ENCODE measurements at regions not wholly inside any gene's neighbourhood (a gene's known extent, or its start where the extent isn't known, plus 50 kb on each side); places are given as distances from the start of the nearest gene placed in this dataset.

DNA sequence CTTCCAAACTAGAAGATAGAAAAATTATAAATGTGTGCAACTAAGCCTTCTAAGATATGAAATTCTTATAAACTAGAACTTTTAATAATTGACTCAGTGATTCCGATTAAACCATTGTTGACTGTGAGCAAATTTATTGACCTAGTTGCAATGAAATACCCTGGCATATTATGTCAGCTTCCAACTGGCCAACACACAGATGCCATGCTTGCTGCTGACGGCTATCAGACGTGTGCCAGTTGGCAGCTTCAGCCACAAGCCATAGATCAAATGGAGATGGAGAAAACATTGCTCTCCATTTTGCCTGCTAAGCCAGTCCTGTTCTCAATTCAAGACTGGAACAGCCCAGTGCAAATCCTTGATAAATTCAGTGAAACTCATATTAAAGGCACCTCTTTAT is 101.7 kb upstream of the HDGFL1 start:
- DNase-seq: no peak

DNA sequence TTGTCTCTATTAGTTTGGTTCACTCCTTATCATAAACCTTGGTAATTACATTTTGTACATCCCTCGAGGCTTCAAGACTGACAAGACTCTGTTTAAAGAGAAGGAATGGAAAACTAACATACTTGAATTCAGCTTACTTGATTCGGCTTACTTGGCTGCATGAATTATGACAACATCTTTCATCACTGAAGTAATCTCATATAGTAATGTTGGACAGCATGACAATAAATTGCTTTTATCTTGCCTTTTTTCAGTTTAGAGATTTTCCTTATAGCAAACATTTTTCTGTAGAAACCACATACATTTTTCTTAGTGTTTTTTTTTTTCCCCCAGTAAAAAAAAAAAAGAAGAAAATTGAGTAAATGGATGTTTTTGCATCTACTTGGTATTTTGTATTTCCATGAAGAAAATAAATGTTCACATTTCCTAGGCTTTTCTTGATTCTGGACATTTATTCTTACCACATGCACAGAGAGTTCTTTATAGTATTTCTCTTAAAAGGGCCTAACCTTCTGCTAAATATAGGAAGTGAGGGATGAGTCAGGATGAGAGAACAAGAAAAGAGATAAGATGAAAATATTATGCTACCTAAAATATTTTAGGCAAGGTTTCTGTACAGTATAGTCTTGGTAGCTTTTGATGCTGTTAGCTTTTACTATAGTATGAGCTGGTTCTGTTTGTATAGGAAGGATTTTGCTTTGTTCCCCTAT is 101.0 kb upstream of the HDGFL1 start:
- DNase-seq: no peak

GRCh38 chr6:22470454-22471131 is 98.8 kb upstream of the HDGFL1 start:
- no peak for DNase-seq

GRCh38 chr6:22471132-22471690 is 98.2 kb upstream of the HDGFL1 start:
- DNase-seq: peak; percentile 27

DNA sequence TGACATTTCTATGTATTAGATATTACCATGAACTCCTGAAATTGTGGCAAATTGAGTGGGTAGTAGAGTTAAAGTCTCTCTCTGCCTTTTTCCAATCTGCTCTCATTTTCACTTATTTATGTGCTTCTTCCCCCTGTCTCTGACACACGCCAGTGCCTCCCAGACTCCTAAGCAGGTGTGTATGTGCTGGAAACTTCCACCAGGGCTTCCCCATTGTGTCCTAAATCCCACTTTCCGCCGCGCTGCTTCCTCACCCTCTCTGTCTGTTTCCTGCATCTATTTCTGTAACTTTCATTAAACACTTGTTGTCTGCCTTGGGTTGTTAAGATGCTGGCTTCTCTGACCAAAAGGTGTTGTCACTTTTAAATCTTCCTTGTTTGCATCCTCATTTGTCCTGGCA is 97.6 kb upstream of the HDGFL1 start:
- no peak for DNase-seq

GRCh38 chr6:22473991-22474682 is 95.2 kb upstream of the HDGFL1 start:
- DNase-seq: no peak

DNA sequence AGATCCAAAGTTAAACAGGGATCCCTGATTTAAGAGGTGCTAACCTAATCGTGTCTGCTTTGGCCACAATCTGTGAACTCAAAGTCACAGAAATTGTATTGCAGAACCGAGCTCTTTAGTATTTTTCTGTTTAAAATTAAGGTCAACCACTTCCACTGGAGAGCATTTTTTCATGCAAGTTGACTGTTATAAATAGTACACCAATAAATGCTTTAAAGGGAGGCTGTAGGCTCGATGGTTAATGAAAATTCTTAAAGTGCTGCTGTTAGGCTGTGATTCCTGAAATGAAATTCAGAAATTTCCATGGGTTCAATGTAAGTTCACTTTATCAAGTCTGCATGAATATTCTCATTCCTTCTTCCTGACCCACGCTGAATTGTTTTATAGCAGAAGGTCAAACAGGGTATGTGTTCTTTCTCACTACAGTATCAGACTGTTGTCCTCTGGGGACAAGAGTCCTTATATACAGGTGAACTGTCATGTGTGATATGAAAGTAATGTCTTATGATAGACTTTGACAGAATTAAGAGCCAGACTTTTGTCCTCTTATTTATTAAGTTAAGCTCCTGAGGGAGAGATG is 92.5 kb upstream of the HDGFL1 start:
- DNase-seq: no peak

GRCh38 chr6:22497276-22497675 is 72.1 kb upstream of the HDGFL1 start:
- DNase-seq: no peak

DNA sequence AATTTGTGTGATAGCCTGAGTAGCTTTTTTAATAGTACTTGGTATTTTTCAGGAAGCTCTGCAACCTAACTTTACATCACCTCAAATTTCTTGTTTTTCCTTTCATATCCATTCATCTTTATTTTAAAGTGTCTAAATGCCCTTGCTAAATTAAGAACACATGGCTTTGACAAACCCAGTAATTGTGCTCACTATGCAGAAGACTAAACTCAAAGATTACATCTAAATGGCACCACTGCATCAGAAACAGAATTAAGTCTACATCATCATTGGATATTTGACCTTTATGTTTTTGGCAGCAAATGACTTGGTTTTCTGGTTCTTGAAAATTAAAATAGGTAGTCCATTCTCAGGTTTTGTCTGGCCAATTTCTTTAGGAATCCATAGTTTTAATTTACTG is 69.6 kb upstream of the HDGFL1 start:
- DNase-seq: no peak

DNA sequence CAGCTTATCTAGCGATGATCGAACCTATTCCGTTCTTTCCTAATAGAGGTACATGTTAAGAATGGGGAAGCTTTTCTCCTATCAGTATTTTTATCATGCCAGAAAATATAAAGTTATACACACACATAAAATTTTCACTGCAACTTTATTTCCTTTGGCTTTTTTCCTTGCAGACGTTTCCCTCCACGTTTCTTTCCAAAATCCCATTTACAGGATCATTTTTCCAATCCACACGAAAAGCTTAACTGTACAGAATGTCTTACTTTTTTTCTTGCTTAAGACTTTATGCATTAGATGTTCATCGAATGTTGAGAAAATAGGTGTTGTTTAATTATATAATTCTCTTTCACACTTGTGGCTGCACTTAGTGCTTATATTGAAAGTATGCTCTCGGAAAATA is 62.9 kb upstream of the HDGFL1 start:
- DNase-seq: no peak

- DNase-seq: no peak
These were observed 56.5 kb upstream of the HDGFL1 start for GRCh38 chr6:22512686-22513427.

DNA sequence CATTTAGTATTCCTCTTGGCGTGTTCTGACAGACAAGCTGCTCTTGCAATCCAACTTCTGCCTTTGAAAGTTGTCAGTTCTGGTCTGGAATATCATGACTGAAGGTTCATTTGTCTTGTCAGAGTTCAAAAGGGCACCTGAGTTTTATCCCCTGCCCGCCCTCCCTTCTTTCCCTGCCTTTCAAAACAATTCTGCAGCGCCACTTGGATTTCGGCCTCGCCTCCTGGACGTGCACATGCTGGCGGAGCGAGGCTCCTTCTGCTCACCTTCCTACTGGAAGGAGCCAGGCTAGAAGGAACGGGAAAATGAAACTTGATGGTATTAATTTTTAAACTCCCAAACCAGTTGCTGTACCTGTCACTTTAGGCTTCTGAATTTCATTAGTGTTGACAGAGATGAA is 55.7 kb upstream of the HDGFL1 start:
- no peak for DNase-seq

GRCh38 chr6:22519237-22519636 is 50.1 kb upstream of the HDGFL1 start:
- no peak for DNase-seq

Data from T1000 (cell line).